ENCODE measurements at regions not wholly inside any gene's neighbourhood (a gene's known extent, or its start where the extent isn't known, plus 50 kb on each side); places are given as distances from the start of the nearest gene placed in this dataset.
"Not testable (repeated sequence)": the region's sequence is repeated elsewhere in the genome, so short reads cannot be mapped to it uniquely, and the experiment has no call there.

DNA sequence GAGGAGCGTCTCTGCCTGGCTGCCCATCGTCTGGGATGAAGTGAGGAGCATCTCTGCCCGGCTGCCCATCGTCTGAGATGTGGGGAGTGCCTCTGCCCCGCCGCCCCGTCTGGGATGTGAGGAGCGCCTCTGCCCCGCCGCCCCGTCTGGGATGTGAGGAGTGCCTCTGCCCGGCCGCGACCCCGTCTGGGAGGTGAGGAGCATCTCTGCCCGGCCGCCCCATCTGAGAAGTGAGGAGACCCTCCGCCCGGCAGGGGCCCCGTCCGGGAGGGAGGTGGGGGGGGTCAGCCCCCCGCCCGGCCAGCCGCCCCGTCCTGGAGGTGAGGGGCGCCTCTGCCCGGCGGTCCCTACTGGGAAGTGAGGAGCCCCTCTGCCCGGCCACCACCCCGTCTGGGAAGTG is 129.3 kb downstream of the ZNF486 start:
- H3K9me1 ChIP-seq (ENCODE audit: insufficient read depth, low read length); H2AK9ac ChIP-seq (replicated peaks; ENCODE audit: low read depth, low read length, poor library complexity); in situ Hi-C loops (cut with MboI; ENCODE audit: low sequenced_read_pairs); H3K18ac ChIP-seq (ENCODE audit: low read depth, low read length); H3K4me1 ChIP-seq (ENCODE audit: control insufficient read depth, insufficient read depth, low read length); ATAC-seq (ENCODE audit: low read depth); H3K27ac ChIP-seq (ENCODE audit: insufficient read depth, low read length); CTCF ChIA-PET; H4K91ac ChIP-seq (ENCODE audit: insufficient read depth, low read depth, low read length); H4K5ac ChIP-seq (ENCODE audit: low read depth, low read length); DNase-seq; H2AK5ac ChIP-seq (ENCODE audit: low read depth, low read length); H3K27me3 ChIP-seq (ENCODE audit: control insufficient read depth, insufficient read depth, low read length); H3K56ac ChIP-seq (ENCODE audit: extremely low read depth, insufficient read depth, low read length); H2BK5ac ChIP-seq (ENCODE audit: low read depth, low read length, poor library complexity, severe bottlenecking); H3K4me3 ChIP-seq (ENCODE audit: insufficient read depth, low read depth, low read length); intact Hi-C loops (cut with micrococcal nuclease); dilution Hi-C loops (cut with HindIII; ENCODE audit: low sequenced_read_pairs, unreplicated experiment); H2BK15ac ChIP-seq (ENCODE audit: low read depth, low read length); BruUV-seq (replicated peaks); H3K9me3 ChIP-seq (ENCODE audit: control insufficient read depth, insufficient read depth, low read length); H3K36me3 ChIP-seq (ENCODE audit: control insufficient read depth, insufficient read depth, low read length); H2BK20ac ChIP-seq (ENCODE audit: low read depth, low read length); H2BK120ac ChIP-seq (ENCODE audit: low read depth, low read length); H3K9ac ChIP-seq (ENCODE audit: low read depth, low read length); H3K4me2 ChIP-seq (ENCODE audit: low read depth, low read length); H3K23ac ChIP-seq (ENCODE audit: low read depth, low read length); H4K20me1 ChIP-seq (ENCODE audit: insufficient read depth, low read length); POLR2A ChIA-PET (ENCODE audit: unreplicated experiment); H2AFZ ChIP-seq (replicated peaks; ENCODE audit: low read length, poor library complexity); H3K14ac ChIP-seq (replicated peaks; ENCODE audit: low read depth, low read length); H3K4ac ChIP-seq (ENCODE audit: low read depth, low read length); H3K79me1 ChIP-seq (ENCODE audit: low read depth in 1 of 2, low read length in 2 of 2); H4K8ac ChIP-seq (ENCODE audit: low read depth in 2 of 2, low read length in 2 of 2): not testable (repeated sequence)
- no CpG with 5 or more reads among the region's 30 CpGs for WGBS, 2 experiments (ENCODE audit: extremely low coverage in 2 of 2, insufficient read length in 1 of 2)
